Liver (tissue), 8 donors: ENCODE measurements at regions not wholly inside any gene's neighbourhood (a gene's known extent, or its start where the extent isn't known, plus 50 kb on each side); places are given as distances from the start of the nearest gene placed in this dataset.

Experiments used
- DNase-seq: peaks from one replicate; pipeline ENCODE4 v3.0.0-alpha.2; 2017; ENCODE audit warnings: low spot score
- H3K27ac ChIP-seq, 2 donors: one replicate each; pipeline ENCODE4 v1.7.0; 2013; ENCODE audit warnings: inconsistent platforms in 2 of 2, low read length in 2 of 2, control low read depth in 1 of 2, low read depth in 1 of 2, mild to moderate bottlenecking in 1 of 2
- H3K27me3 ChIP-seq, 4 donors: one replicate each; pipeline versions ENCODE4 v1.6.1 to v1.7.0; 2013; ENCODE audit warnings: low read length in 3 of 4, inconsistent platforms in 1 of 4, mild to moderate bottlenecking in 1 of 4, moderate library complexity in 1 of 4; ENCODE audit not compliant: control insufficient read depth in 4 of 4, insufficient read depth in 4 of 4
- H3K36me3 ChIP-seq, 4 donors: one replicate each; pipeline versions ENCODE4 v1.6.1 to v1.7.0; 2013; ENCODE audit warnings: low read length in 3 of 4, mild to moderate bottlenecking in 3 of 4, low read depth in 1 of 4, moderate library complexity in 1 of 4; ENCODE audit not compliant: control insufficient read depth in 4 of 4, insufficient read depth in 3 of 4
- H3K4me1 ChIP-seq, 4 donors: one replicate each; pipeline versions ENCODE4 v1.6.1 to v1.7.0; 2013; ENCODE audit warnings: low read length in 3 of 4, mild to moderate bottlenecking in 3 of 4, moderate library complexity in 1 of 4; ENCODE audit not compliant: control insufficient read depth in 4 of 4, insufficient read depth in 4 of 4
- H3K4me3 ChIP-seq, 3 donors: one replicate each; pipeline versions ENCODE4 v1.6.1 to v1.7.0; 2013; ENCODE audit warnings: low read length in 3 of 3, control low read depth in 1 of 3, low read depth in 1 of 3, mild to moderate bottlenecking in 1 of 3
- H3K9ac ChIP-seq, 2 donors: one replicate each; pipeline ENCODE4 v1.7.0; 2013; ENCODE audit warnings: low read length in 2 of 2, mild to moderate bottlenecking in 2 of 2, moderate library complexity in 2 of 2, control low read depth in 1 of 2, low read depth in 1 of 2
- H3K9me3 ChIP-seq, 4 donors: one replicate each; pipeline versions ENCODE4 v1.6.1 to v1.7.0; 2013; ENCODE audit warnings: low read length in 3 of 4; ENCODE audit not compliant: control insufficient read depth in 4 of 4
- CTCF ChIP-seq: fragments of 150-350 bp; IDR thresholded peaks from 2 replicates; pipeline ENCODE4 v1.5.1; 2017; ENCODE audit warnings: improper control_type of control experiment, low read depth, low read length; ENCODE audit not compliant: missing input control
- EGR1 ChIP-seq, 2 donors: IDR thresholded peaks; 2 replicates each; pipeline ENCODE4 v1.6.1; 2016 to 2018; ENCODE audit warnings: antibody characterized with exemption in 2 of 2, low read depth in 2 of 2
- FOXA1 ChIP-seq: IDR thresholded peaks from 2 replicates; pipeline ENCODE4 v1.6.1; 2016; ENCODE audit warnings: antibody characterized with exemption
- FOXA2 ChIP-seq: IDR thresholded peaks from 2 replicates; pipeline ENCODE4 v1.6.1; 2016; ENCODE audit warnings: antibody characterized with exemption
- GABPA ChIP-seq, 2 donors: IDR thresholded peaks in 1 of 2; conservative IDR thresholded peaks in 1 of 2; 2 replicates each; pipeline ENCODE4 v1.6.1; 2016; ENCODE audit warnings: antibody characterized with exemption in 2 of 2, mild to moderate bottlenecking in 1 of 2, moderate library complexity in 1 of 2
- HNF4A ChIP-seq, 2 donors: conservative IDR thresholded peaks; 2 replicates each; pipeline ENCODE4 v1.6.1; 2016; ENCODE audit warnings: antibody characterized with exemption in 2 of 2, mild to moderate bottlenecking in 2 of 2
- JUND ChIP-seq, 2 donors: IDR thresholded peaks; 2 replicates each; pipeline ENCODE4 v1.6.1; 2016; ENCODE audit warnings: antibody characterized with exemption in 2 of 2
- NR2F2 ChIP-seq: IDR thresholded peaks from 2 replicates; pipeline ENCODE4 v1.6.1; 2016; ENCODE audit warnings: antibody characterized with exemption
- REST ChIP-seq: IDR thresholded peaks from 2 replicates; pipeline ENCODE4 v1.6.1; 2016; ENCODE audit warnings: antibody characterized with exemption, mild to moderate bottlenecking
- RXRA ChIP-seq, 2 donors: IDR thresholded peaks; 2 replicates each; pipeline ENCODE4 v1.6.1; 2017 to 2018; ENCODE audit warnings: antibody characterized with exemption in 2 of 2, mild to moderate bottlenecking in 1 of 2
- SP1 ChIP-seq: IDR thresholded peaks from 2 replicates; pipeline ENCODE4 v1.6.1; 2018; ENCODE audit warnings: antibody characterized with exemption, mild to moderate bottlenecking
- TAF1 ChIP-seq: conservative IDR thresholded peaks from 2 replicates; pipeline ENCODE4 v1.6.1; 2016; ENCODE audit warnings: antibody characterized with exemption, mild to moderate bottlenecking
- YY1 ChIP-seq: IDR thresholded peaks from 2 replicates; pipeline ENCODE4 v1.6.1; 2016; ENCODE audit warnings: antibody characterized with exemption, mild to moderate bottlenecking
- ZBTB33 ChIP-seq: IDR thresholded peaks from 2 replicates; pipeline ENCODE4 v1.6.1; 2016; ENCODE audit warnings: antibody characterized with exemption
- WGBS: extraction: QIAGEN DNeasy Blood & Tissue Kit; methylation state at CpG from one replicate; pipeline ENCODE4 v1.1.7; 2013; 5-methylcytosine and 5-hydroxymethylcytosine counted together
- donor health status: healthy.
- donor health status: healthy.
- donor health status: healthy.
- donor health status: healthy.
- donor health status: healthy.

- no peaks in the 10 kb centered on the region for H3K27me3 ChIP-seq
- no peaks in the 10 kb centered on the region for H3K36me3 ChIP-seq
- no peaks in the 10 kb centered on the region for H3K4me1 ChIP-seq
- DNase-seq, result no peak
- H3K4me3 ChIP-seq, result no peak overlapping the region
- H3K9ac ChIP-seq, result no peak overlapping the region
- no peaks in the 10 kb centered on the region for H3K9me3 ChIP-seq
- no peak overlapping the region for H3K27ac ChIP-seq
- WGBS, result 78% methylated on average over 1 of the region's 1 CpG
- TF ChIP-seq FOXA1, result no peak
- no peak for TF ChIP-seq SP1
- no peak for TF ChIP-seq YY1
Observed at GRCh38 chr2:155528034-155528433, 804.5 kb downstream of the NR4A2 start.

- no peak overlapping the region for H3K27ac ChIP-seq
- H3K4me3 ChIP-seq, result no peak overlapping the region
- no peaks in the 10 kb centered on the region for H3K4me1 ChIP-seq
- no peaks in the 10 kb centered on the region for H3K36me3 ChIP-seq
- H3K27me3 ChIP-seq, result no peaks in the 10 kb centered on the region
- TF ChIP-seq SP1, result no peak
- TF ChIP-seq FOXA2, result no peak
- TF ChIP-seq HNF4A (conservative IDR thresholded peaks at IDR 0.05), result no peak
- TF ChIP-seq NR2F2, result no peak
- no peak for TF ChIP-seq FOXA1
- TF ChIP-seq RXRA (IDR thresholded peaks at IDR 0.05), result no peak
- no peak for TF ChIP-seq CTCF
- no peak for TF ChIP-seq TAF1
- 74% methylated on average over 4 of the region's 4 CpGs for WGBS
- DNase-seq, result no peak
- no peak overlapping the region for H3K9ac ChIP-seq
- H3K9me3 ChIP-seq, result no peaks in the 10 kb centered on the region
Observed at GRCh38 chr2:155525199-155525598, 807.3 kb downstream of the NR4A2 start.

- Histone ChIP-seq H3K4me1 (no peaks in the 10 kb centered on the region), H3K4me3 (no peak overlapping the region), H3K27ac (no peak overlapping the region), H3K9ac (no peak overlapping the region), H3K9me3 (no peaks in the 10 kb centered on the region), H3K27me3 (peaks cover 0 to 7% (median 0%) of the 10 kb centered on the region in 4 donors), H3K36me3 (no peaks in the 10 kb centered on the region)
- DNase-seq, result no peak
- no peak for TF ChIP-seq EGR1 (IDR thresholded peaks at IDR 0.05; ENCODE audit: low read depth in 2 of 2)
- no peak for TF ChIP-seq REST
- no peak for TF ChIP-seq NR2F2
- no peak for TF ChIP-seq GABPA (IDR thresholded peaks at IDR 0.05 in 1 of 2, conservative IDR thresholded peaks at IDR 0.05 in 1 of 2)
- no peak for TF ChIP-seq ZBTB33
- TF ChIP-seq FOXA1, result no peak
- no peak for TF ChIP-seq TAF1
- no peak for TF ChIP-seq JUND (IDR thresholded peaks at IDR 0.05)
- no peak for TF ChIP-seq CTCF
- 83% methylated on average over 2 of the region's 2 CpGs for WGBS
Observed at GRCh38 chr2:155519529-155520130, 812.9 kb downstream of the NR4A2 start.
